ENCODE measurements at regions not wholly inside any gene's neighbourhood (a gene's known extent, or its start where the extent isn't known, plus 50 kb on each side); places are given as distances from the start of the nearest gene placed in this dataset.
"Not testable (repeated sequence)": the region's sequence is repeated elsewhere in the genome, so short reads cannot be mapped to it uniquely, and the experiment has no call there.

DNA sequence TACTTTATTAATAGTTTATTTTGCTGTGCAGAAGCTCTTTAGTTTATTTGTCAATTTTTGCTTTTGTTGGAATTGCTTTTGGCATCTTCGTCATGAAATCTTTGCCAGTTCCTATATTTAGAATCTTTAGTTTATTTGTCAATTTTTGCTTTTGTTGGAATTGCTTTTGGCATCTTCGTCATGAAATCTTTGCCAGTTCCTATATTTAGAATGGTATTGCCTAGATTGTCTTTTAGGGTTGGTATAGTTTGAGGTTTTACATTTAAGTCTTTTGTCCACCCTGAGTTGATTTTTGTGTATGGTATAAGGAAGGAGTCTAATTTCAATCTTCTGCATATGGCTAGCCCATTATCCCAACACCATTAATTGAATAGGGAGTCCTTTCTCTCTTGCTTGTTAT lies 93.9 kb upstream of the TCF21 start:
- TF ChIP-seq POLR2AphosphoS5, POLR2A, POU2F2 (IDR thresholded peaks at IDR 0.05; ENCODE audit: low read depth, low read length): not testable (repeated sequence)

All from GM12891 (cell line).